Kidney tubule cell (primary cell): ENCODE measurements at regions not wholly inside any gene's neighbourhood (a gene's known extent, or its start where the extent isn't known, plus 50 kb on each side); places are given as distances from the start of the nearest gene placed in this dataset.

Source experiments
- DNase-seq: peaks from one replicate; pipeline ENCODE4 v3.0.0-alpha.2; 2018; ENCODE audit warnings: low spot score

DNA sequence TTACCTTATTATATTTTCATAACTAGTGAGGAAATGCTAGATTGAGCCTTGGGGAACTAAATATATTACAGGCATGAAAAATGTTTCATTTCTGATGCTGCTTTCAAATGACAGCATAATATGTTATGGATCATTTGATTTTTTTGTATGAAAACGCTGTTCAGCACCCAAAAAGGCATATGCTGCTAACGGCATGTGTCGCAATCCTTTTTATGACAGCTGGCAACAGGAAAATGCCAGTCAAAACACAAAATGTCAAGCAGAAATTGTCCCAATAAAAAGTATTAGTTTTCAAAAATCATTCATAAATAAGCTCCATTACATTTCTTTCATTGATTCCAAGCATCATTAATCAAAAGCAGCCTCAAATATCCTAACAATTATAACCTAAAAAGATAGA lies 1244.5 kb downstream of the PCDH7 start:
- no peak for DNase-seq

DNA sequence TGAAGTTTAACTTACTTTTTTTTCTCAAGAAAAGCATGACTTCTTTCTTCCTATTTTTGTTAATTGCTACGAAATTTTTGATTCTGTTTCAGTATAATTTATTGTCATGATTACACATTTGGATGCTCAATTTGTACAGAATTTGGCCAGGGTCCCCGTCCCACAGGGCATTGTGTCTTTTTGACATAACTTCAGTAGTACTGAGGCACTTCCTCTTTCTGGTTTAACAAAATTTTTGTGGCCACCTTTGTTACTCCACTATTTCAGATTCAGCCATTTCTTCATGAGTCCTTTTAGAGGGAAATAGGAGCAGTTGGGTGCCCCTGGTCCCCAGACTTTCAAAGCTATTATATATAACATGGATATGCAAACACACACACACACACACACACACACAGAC lies 1248.7 kb downstream of the PCDH7 start:
- no peak for DNase-seq

DNA sequence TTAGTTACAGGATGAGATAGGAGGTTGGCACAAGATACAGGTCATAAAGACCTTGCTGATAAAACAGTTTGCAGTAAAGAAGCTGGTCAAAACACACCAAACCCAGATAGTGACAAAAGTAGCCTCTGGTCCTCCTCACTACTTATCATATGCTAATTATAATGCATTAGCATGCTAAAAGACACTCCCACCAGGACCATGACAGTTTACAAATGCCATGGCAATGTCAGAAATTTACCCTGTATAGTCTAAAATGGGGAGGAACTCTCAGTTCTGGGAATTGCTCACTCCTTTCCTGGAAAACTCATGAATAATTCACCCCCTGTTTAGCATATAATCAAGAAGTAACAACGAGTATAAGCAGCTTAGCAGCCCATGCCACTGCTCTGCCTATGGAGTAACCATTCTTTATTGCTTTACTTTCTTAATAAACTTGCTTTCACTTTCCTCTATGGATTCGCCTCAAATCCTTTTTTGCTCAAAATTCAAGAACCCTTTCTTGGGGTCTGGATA lies 1254.4 kb downstream of the PCDH7 start:
- no peak for DNase-seq

DNA sequence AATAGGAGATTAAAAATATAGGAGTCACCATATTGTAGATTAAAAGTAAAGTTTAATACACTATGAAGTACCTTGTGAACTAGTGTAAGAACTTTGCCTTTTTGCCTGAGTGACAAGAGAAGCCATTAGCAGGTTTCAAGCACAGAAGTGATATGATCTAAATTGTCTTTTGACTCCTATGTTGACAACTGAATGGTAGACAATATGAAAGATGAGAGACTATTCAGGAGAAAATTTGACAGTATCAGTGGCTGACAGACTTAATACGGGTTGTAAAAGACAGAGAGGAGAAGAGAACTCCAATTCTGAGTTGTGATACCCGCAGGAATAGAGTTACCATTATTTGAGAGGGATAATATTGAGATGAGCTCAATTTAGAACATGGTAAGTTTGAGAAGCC lies 1259.8 kb downstream of the PCDH7 start:
- DNase-seq = no peak

DNA sequence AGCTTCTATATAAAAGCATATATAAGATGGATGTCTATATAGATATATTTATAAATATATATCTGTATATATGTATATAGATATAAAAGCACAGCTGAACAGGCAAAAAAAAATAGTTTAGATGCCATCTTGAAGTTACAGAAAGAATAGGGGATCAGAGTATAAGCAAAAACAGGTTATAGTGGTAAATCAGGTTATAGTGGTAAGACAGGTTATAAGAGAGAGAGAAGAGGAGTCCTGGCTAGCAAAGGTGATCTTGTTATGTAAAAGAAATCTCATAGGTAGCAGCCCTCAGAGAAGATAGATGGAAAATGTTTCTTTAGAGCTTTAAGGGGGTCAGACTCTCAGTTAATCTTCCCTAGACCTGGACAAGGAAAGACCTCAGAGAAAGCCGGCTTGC lies 1263.1 kb downstream of the PCDH7 start:
- no peak for DNase-seq

DNA sequence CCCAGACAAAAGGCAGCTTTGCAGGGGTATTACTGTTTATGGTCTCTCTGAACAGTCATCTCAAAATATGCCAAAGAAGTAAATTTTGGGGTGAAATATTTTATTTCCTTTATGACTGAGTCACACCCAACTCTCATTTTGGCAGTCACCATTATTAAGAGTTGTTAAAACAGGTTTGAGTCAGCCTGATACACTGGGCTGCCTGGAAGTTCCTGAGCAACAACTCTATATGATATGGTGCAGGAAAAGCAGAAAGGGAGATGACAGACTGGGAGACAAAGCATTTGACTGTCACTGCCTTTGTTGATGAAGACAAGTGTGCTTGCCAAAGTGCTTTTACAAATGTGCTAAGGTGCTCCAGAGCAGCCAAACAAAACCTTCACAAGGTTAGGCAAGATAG lies 1263.5 kb downstream of the PCDH7 start:
- no peak for DNase-seq

DNA sequence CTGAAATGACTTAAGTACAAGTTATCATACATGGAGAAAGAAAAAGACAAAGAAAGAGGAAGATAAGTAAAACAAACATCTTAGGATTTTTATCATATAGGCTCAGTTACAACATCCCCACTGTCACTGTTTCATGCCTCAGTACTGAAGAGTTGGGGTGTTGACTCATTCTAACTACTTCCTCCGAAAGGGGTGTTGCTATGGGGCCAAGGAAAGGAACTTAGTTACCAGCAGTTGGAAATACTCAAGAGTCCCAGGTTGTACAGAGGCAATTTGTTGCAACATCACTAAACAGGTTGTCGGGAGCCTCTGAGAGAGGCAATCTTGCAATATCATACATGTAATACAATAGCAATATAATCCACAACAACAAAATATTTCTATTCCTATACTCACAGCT lies 1264.7 kb downstream of the PCDH7 start:
- DNase-seq = peak; percentile 8

DNA sequence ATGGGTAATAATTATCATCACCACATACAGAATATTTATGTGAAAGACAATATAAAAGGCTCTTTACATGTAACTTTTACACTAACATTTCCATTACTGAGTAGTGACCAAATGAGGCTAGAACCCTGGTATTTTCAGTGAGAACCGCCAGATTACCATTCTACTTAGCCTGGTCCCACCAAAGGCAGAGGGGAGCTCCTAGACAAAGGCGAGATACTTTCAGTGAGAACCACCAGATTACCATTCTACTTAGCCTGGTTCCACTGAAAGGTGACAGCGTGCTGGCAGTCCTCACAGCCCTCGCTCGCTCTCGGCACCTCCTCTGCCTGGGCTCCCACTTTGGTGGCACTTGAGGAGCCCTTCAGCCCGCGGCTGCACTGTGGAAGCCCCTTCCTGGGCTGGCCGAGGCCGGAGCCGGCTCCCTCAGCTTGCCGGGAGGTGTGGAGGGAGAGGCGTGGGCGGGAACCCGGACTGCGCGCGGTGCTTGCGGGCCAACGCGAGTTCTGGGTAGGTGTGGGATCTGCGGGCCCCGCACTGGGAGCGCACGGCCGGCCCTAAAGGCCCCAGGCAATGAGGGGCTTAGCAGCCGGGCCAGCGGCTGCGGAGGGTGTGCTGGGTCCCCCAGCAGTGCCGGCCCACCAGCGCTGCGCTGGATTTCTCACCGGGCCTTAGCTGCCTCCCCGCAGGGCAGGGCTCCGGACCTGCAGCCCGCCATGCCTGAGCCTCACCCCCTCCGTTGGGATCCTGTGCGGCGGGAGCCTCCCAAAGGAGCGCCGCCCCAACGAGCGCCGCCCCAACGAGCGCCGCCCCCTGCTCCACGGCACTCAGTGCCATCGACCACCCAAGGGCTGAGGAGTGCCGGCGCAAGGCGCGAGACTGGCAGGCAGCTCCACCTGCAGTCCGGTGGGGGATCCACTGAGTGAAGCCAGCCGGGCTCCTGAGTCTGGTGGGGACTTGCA lies 1276.1 kb downstream of the PCDH7 start:
- no peak for DNase-seq

DNA sequence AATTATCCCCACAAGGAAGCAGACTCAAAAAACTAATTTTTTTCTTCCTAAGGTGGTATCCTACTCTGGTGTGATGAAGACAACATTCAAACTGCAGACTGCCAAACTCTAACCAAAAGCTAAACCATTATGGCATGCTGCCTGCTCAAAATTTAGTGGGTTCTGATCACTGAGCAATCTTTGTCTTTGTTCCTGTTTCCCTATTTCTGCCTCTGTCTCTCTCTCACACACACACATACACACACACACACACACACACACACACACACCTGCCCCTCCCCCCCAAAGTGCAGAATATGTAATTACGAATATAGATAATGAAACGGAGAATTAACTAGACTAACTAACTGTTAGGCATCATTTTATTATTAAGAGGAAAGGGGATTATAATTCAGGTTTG lies 1278.6 kb downstream of the PCDH7 start:
- no peak for DNase-seq

DNA sequence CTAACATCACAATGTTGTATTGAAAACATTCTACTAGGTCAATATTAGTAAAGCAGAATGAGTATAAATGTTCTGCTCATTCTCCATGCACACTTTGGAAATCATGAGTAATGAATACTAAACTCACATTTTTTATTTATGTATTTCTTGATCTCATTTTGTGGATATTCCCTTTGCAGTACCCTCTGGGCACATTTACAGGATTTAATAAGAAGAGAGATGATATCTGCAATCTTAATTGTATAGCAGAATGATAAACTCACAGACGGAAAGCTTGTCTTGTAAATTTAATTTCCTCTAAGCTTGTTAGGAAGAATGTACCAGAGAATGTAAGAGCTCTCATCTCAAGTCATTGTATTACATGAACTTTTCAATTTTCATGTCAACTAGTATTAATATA lies 1279.7 kb downstream of the PCDH7 start:
- DNase-seq = no peak

DNA sequence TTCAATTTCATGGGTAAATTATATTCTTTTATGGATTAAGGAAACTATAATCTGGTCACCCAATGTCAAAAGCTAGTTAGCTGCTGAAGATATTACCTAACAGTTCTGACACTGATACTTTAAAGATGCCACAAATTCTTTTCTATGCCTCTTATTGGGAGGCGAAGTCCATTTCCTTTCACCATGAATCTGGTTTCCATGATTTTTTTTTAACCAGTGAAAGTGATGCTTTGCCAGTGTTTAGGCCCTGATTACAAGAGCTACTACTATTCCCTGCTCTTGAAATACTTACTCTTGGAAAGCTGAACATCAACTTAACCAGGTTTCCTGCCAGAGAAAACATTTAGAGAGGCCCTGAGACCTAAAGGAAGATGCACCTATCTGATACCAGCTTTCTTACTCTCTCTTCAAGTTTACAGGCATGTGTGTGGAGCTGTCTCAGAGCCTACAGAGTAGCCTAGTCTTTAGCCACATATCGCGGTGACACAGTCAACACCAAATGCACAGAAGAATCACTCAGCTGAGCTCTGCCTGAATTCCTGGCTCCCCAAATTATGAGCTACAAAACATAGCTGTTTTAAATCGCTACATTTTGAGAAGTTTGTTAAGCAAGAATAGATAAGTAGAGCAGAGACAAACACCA lies 1280.8 kb downstream of the PCDH7 start:
- DNase-seq = no peak

DNA sequence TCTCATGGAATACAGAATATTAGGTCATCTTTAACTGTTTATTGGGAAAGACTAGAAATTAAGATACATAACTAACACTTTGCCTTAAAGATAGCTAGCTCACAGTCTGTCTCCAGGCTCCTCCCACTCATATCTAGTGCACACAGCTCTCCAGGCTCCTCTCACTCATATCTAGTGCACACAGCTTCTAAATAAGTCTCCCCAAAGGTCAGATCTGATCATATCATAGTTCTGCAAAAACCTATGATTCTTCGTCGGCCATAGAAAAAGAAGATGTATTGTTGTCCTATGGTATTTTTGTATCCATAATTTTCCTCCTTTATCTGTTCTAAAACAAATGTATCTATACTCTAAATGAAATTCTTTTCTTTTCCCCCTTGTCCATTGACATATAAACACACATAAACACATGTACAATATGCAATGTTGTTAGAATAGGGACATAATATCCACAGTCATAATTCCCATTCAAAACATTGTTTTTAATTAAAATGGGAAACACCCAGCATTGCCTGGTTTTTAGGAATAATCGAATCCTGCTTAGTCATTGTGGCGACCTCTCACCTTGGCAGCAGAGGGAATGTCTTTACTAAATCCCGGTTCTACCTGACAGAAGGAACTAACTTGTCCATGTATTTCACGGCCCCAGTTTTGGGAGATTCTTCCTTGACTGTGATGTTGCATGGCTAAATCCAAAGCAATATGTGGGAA lies 1282.0 kb downstream of the PCDH7 start:
- DNase-seq = no peak

DNA sequence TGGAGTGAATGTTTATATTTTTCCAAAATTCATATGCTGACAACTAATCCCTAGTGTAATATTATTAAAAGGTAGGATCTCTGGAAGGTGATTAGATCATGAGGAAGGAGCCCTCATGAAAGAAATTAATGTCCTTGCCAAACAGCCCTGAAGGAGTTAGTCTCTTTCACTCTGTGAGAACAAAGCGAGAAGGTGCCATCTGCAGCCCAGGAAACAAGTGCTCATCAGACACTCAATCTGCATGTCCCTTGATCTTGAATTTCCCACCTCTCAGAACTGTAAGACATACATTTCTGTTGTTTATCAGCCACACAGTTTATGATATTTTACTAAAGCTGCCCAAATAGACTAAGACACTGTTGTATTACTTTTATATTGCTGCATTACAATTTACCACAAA lies 1283.4 kb downstream of the PCDH7 start:
- no peak for DNase-seq

DNA sequence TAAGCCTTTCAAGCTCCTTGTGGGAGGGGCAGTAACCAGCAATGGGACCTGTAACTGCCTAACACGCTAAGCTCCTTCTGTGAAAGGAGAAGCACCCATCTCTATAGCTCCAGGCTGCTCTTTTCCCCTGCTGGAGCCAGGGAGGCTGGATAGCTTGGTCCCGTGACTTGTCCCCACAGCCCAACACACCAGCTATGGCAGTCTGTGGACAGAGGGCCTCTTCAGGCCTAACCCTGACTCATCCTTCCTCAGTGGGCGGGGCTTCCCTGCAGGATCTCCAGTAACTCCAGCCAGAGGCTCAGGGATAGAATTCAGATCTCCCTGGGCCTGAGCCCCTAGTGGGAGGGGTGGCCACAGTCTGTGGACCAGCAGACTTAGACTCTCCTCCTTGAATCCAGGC lies 1290.1 kb downstream of the PCDH7 start:
- peak; percentile 42 for DNase-seq

DNA sequence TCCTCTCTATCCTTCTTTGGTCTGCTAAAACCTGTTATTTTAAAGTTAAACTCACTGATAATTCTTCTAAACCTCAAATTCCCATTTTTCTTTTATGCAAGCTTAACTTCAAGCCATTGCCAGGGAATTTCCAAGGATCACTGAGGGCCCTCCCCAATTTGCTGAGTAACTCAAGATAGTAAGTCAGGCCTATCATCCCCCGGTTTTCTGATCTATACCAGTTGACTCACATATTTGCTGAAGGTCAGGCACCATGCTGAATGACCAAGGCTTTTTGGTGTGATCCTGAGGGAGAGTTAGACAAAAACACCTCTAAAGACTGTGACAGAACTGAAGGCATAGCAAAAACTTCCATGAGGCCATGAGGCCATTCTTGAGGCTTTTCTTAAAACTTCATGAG lies 1301.9 kb downstream of the PCDH7 start:
- DNase-seq = peak; percentile 95

DNA sequence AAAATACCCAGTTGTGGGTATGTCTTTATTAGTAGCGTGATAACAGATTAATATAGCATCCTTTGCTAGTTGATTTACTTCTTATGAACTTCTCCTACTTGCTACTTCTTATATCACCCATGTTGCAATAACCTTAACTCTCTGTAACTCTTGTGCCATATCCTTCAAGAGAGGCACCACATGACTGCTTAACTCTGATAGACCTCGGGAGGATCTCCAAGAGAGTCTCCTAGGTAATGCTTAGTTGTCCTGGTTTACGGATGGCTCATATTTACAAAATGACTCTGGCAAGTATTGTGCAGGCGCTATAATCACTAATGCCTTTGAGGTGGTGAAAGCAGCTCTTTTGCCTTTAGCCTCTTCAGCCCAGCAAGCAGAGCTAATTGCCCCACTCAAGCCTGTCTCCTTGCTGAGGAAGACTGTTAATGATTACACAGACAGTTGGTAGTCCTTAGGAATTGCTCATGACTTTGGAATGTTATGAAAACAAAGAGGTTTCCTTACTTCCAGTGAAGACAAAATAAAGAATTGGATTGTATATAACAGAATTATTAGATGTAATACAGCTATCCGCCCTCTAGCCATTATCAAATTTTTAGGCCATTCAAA lies 1305.8 kb downstream of the PCDH7 start:
- DNase-seq = peak; percentile 96

DNA sequence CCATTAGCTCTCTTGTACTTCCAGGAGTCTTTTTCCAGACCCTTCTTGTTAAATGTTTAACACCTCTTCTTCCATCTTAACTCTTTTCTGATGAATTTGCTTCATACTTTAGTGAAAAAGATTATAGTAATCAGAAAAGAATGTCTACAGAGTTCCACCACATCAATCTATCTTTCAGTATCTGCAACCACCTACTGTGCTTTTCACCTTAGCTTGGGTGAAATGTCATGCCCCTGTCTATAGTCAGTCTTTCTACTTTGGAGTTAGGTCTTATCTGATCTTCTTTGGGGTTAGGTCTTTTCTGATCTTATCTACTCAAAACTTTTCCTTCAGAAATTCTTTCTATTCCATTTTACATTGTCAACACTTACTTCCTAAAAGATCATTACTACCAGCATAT lies 1310.2 kb downstream of the PCDH7 start:
- DNase-seq = peak; percentile 9

DNA sequence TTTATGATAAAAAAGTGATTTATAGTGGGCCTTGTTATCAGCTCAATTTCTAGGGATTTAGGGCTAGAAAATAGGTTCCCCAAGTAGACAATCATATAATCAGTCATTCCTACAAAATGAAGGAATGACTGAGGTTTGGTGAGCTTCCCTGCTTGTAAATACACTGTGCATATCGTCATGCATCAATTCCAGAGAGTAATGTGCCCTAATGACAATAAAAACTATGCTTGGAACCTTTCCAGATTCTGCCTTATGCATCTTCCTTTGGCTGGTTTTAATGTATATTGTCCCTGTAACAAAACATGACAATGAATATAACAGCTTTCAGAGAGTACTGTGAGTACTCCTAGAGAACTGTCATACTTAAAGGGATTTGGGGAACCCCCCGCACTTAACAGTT lies 1310.9 kb downstream of the PCDH7 start:
- DNase-seq = peak; percentile 38

DNA sequence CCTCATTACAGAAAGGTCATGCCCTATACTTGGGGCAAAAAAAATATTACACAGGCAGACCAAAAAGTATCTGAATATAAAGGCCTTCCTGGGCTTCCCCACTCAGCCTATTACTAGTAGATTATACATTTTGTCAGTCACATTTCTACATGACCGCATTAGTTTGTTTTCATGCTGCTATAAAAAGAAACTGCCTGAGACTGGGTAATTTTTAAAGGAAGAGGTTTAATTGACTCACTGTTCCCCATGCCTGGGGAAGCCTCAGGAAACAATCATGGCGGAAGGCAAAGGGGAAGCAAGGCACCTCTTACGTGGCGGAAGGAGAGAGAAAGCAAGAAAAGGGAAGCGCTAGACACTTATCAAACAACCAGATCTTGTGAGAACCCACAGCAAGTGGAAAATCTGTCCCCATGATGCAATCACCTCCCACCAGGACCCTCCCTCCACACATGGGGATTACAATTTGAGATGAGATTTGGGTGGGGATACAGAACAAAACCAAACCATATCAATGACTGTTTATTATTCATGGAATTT lies 1312.0 kb downstream of the PCDH7 start:
- peak; percentile 65 for DNase-seq

DNA sequence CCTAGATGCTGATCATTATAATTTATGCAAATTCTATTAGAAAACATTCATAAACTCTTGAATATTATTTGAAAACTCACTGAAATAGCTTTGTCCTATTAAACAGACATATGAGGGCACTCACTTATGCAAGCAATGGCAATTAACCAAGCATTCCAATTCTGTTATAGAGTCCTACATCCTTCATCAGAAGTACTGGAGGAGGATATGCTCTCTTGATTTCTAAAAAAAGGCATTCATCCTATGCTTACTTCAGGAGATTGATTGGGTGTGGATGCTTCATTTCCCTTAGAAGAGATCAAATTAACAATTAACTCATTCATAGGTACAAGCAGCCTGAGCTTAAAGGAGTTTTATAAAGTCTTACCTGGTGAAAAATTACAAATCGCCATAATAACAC lies 1317.2 kb downstream of the PCDH7 start:
- DNase-seq = peak; percentile 47

DNA sequence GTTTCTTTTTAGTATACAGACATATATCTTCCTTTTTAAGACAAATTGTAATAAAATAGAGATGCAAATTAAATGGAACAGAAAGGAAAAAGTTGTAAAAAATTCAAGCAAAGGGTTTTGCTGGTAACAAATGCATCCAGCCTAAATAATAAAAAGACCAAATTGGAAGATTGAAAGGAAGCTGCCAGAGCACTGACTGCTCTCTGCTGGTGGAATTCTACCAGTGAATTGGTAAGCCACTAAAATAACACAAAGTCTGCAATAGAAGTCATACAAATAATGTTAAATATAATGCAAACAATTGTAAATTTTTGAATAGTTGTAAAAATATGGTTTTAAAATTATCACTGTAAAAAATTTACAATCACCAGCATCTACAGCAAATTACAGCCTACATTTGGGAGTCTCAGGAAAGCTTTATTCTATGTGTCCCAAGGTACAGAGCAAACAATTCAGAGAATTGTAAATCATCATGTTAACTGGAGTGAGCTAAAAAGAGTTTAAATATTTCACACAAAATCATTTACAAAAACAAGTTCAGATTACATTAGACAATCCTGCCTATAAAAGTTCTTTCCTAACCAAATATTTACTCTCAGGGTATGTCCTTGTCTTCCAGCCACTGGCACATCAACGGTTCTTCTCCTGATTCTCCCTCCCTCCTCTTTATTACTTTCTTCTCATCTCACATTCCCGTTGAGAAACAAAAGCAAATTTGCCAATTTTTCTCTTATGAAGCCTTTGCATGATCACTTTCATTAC lies 1322.5 kb downstream of the PCDH7 start:
- no peak for DNase-seq
